HepG2 (cell line): ENCODE measurements at regions not wholly inside any gene's neighbourhood (a gene's known extent, or its start where the extent isn't known, plus 50 kb on each side); places are given as distances from the start of the nearest gene placed in this dataset.
A peak's percentile ranks its signal among the peaks of the same experiment; 100 is the strongest.

Experiments used
- ATAC-seq: fragments of 200-7000 bp; cut with Tn5 transposase; 3 replicates; pipeline ENCODE4 v1.9.1; 2020; ENCODE audit warnings: mild to moderate bottlenecking, moderate library complexity
- BruUV-seq: library from RNA; stranded (reverse); fragments of 400-500 nt; replicated peaks from 2 replicates; lab custom pipeline; 2021; lab: Mats Ljungman, UMichigan
- CTCF ChIA-PET: fragments of 300-600 bp; formaldehyde crosslinking; extraction: SDS; loops from one replicate; lab custom pipeline; 2021; ENCODE audit warnings: low total read pairs, inconsistent platforms, low intra/inter-chr PET ratio; lab: Yijun Ruan, JAX
- POLR2A ChIA-PET: fragments of 350-600 bp; sonication (Branson Sonifier 250); formaldehyde crosslinking; loops from one replicate; lab custom pipeline; 2020; ENCODE audit warnings: antibody characterized with exemption, inconsistent platforms; lab: Yijun Ruan, JAX
- DNase-seq: peaks from one replicate; pipeline ENCODE4 v3.0.0-alpha.2; 2015; ENCODE audit warnings: low spot score
- FAIRE-seq: peaks from 3 replicates; lab custom pipeline; 2011; peaks lifted over from hg19 to GRCh38; lab: Jason Lieb, UNC
- H2AFZ ChIP-seq: one replicate; pipeline ENCODE4 v1.6.1; 2011; ENCODE audit warnings: low read length, inconsistent platforms
- H3K27ac ChIP-seq: fragments of 300-600 bp; 3 replicates; pipeline ENCODE4 v1.8.0; 2011; ENCODE audit warnings: mixed run types, mild to moderate bottlenecking, mixed read lengths, low read length, inconsistent platforms; ENCODE audit not compliant: insufficient read depth; ENCODE audit errors: extremely low read length
- H3K27me3 ChIP-seq, 2 experiments: fragments of 200-600 bp in 1 of 2; 2 replicates in 1 of 2; 3 replicates in 1 of 2; pipeline versions ENCODE4 v1.6.0 to v1.8.0; 2011; ENCODE audit warnings: low read length in 2 of 2, mild to moderate bottlenecking in 2 of 2, moderate library complexity in 2 of 2, inconsistent platforms in 1 of 2; ENCODE audit not compliant: insufficient read depth in 2 of 2, control insufficient read depth in 1 of 2
- H3K36me3 ChIP-seq, 2 experiments: fragments of 200-600 bp in 1 of 2; replicated peaks in 1 of 2; 2 replicates in 1 of 2; 3 replicates in 1 of 2; pipeline versions ENCODE4 v1.5.1 to v1.8.0; 2011; ENCODE audit warnings: low read length in 2 of 2, inconsistent platforms in 1 of 2; ENCODE audit not compliant: insufficient read depth in 2 of 2, control insufficient read depth in 1 of 2
- H3K4me1 ChIP-seq: 2 replicates; pipeline ENCODE4 v1.5.1; 2012; ENCODE audit warnings: low read length, inconsistent platforms; ENCODE audit not compliant: insufficient read depth
- H3K4me2 ChIP-seq: 2 replicates; pipeline ENCODE4 v1.6.0; 2011; ENCODE audit warnings: low read depth, low read length, inconsistent platforms
- H3K4me3 ChIP-seq, 3 experiments: fragments of 200-600 bp in 1 of 3; sonication (generic), shearing (Covaris generic) in 1 of 3; replicated peaks in 1 of 3; 2 replicates each; pipeline ENCODE4 v1.5.1; 2011 to 2016; ENCODE audit warnings: low read length in 3 of 3, inconsistent platforms in 2 of 3, low read depth in 2 of 3, mild to moderate bottlenecking in 2 of 3, control low read depth in 1 of 3, mixed read lengths in 1 of 3; ENCODE audit not compliant: insufficient read depth in 1 of 3
- H3K79me2 ChIP-seq: one replicate; pipeline ENCODE4 v1.6.1; 2011; ENCODE audit warnings: low read length, inconsistent platforms; ENCODE audit not compliant: insufficient read depth
- H3K9ac ChIP-seq: 2 replicates; pipeline ENCODE4 v1.6.0; 2011; ENCODE audit warnings: mild to moderate bottlenecking, low read depth, low read length, inconsistent platforms; ENCODE audit not compliant: insufficient read depth
- H3K9me3 ChIP-seq: 2 replicates; pipeline ENCODE4 v1.5.1; 2012; ENCODE audit warnings: mild to moderate bottlenecking, low read length
- H4K20me1 ChIP-seq: 2 replicates; pipeline ENCODE4 v1.6.0; 2011; ENCODE audit warnings: inconsistent platforms, mild to moderate bottlenecking, low read length, moderate library complexity; ENCODE audit not compliant: insufficient read depth
- CEBPB ChIP-seq: IDR thresholded peaks from 2 replicates; pipeline ENCODE4 v1.6.1; 2011; ENCODE audit warnings: low read depth, low read length, improper control_type of control experiment, borderline replicate concordance
- ELF4 ChIP-seq: sonication (generic); formaldehyde crosslinking; IDR thresholded peaks from 2 replicates; pipeline ENCODE4 v1.5.0; 2020; ENCODE audit warnings: missing genetic modification reagents, mild to moderate bottlenecking, moderate library complexity, borderline replicate concordance
- PHF21A ChIP-seq: sonication (generic); formaldehyde crosslinking; IDR thresholded peaks from 2 replicates; pipeline ENCODE4 v1.5.0; 2020; ENCODE audit warnings: mild to moderate bottlenecking, missing genetic modification reagents
- RBM39 ChIP-seq: fragments of 200-400 bp; formaldehyde crosslinking; IDR thresholded peaks from one replicate; pipeline ENCODE4 v1.6.1; 2018; ENCODE audit warnings: antibody characterized with exemption, mild to moderate bottlenecking, low read depth, low read length; ENCODE audit not compliant: poor library complexity, severe bottlenecking
- TCF7L2 ChIP-seq: IDR thresholded peaks from 2 replicates; pipeline ENCODE4 v1.6.1; 2011; ENCODE audit warnings: mild to moderate bottlenecking, low read depth, low read length, moderate library complexity
- TEAD2 ChIP-seq: sonication (generic); formaldehyde crosslinking; IDR thresholded peaks from 2 replicates; pipeline ENCODE4 v1.9.0; 2021; ENCODE audit warnings: missing genetic modification reagents
- YEATS4 ChIP-seq: sonication (generic); formaldehyde crosslinking; IDR thresholded peaks from 2 replicates; pipeline ENCODE4 v1.4.0; 2020; ENCODE audit warnings: missing genetic modification reagents, borderline replicate concordance
- YY1 ChIP-seq: IDR thresholded peaks from 2 replicates; pipeline ENCODE4 v1.6.1; 2011; ENCODE audit warnings: low read length, low read depth, moderate library complexity, mild to moderate bottlenecking; ENCODE audit not compliant: insufficient read depth, insufficient replicate concordance
- ZBTB1 ChIP-seq: sonication (generic); formaldehyde crosslinking; IDR thresholded peaks from 2 replicates; pipeline ENCODE4 v1.4.0; 2020; ENCODE audit warnings: missing genetic modification reagents, borderline replicate concordance
- ZFP82 ChIP-seq: sonication (generic); formaldehyde crosslinking; IDR thresholded peaks from 2 replicates; pipeline ENCODE4 v1.5.1; 2020; ENCODE audit warnings: mild to moderate bottlenecking, missing genetic modification reagents, borderline replicate concordance
- ZNF362 ChIP-seq: sonication (generic); formaldehyde crosslinking; IDR thresholded peaks from 2 replicates; pipeline ENCODE4 v1.4.0; 2020; ENCODE audit warnings: missing genetic modification reagents, mild to moderate bottlenecking, borderline replicate concordance
- ZNF441 ChIP-seq: sonication (generic); formaldehyde crosslinking; IDR thresholded peaks from 2 replicates; pipeline ENCODE4 v1.7.0; 2021; ENCODE audit warnings: missing genetic modification reagents, borderline replicate concordance
- ZNF446 ChIP-seq: sonication (generic); formaldehyde crosslinking; IDR thresholded peaks from 2 replicates; pipeline ENCODE4 v1.5.0; 2020; ENCODE audit warnings: mild to moderate bottlenecking, missing genetic modification reagents
- ZNF570 ChIP-seq: sonication (generic); formaldehyde crosslinking; IDR thresholded peaks from 2 replicates; pipeline ENCODE4 v1.4.0; 2020; ENCODE audit warnings: mild to moderate bottlenecking, missing genetic modification reagents, borderline replicate concordance
- ZNF766 ChIP-seq: sonication (generic); formaldehyde crosslinking; IDR thresholded peaks from 2 replicates; pipeline ENCODE4 v1.5.0; 2020; ENCODE audit warnings: missing genetic modification reagents, borderline replicate concordance
- WGBS: methylation state at CpG from one replicate; pipeline ENCODE4 v1.1.6; 2017; ENCODE audit warnings: low lambda C conversion rate; 5-methylcytosine and 5-hydroxymethylcytosine counted together
- in situ Hi-C: cut with HindIII; loops from 2 replicates; pipeline ENCODE4 v1.10.0; 2017; ENCODE audit warnings: low pct_unique_long_range_greater_than_20kb; ENCODE audit not compliant: extremely low pct_ligation_motif_present
- intact Hi-C: fragments of 100-400 bp; cut with micrococcal nuclease; formaldehyde crosslinking; loops from one replicate; pipeline ENCODE4 v1.10.0; 2022; ENCODE audit not compliant: unreplicated experiment
- TF ChIP-seq, protein P1 (sequence below): IDR thresholded peaks from 2 replicates; pipeline ENCODE4 v1.6.1; 2016; ENCODE audit warnings: mild to moderate bottlenecking
- TF ChIP-seq, protein P2 (sequence below): sonication (generic); formaldehyde crosslinking; IDR thresholded peaks from 2 replicates; pipeline ENCODE4 v1.5.0; 2020; ENCODE audit warnings: missing genetic modification reagents

- H3K36me3 ChIP-seq: no peaks in the 10 kb centered on the region
- H3K4me3 ChIP-seq: no peak overlapping the region
- no peaks in the 10 kb centered on the region for H3K79me2 ChIP-seq
- CTCF ChIA-PET: no interaction called here
- DNase-seq (no peak), ATAC-seq (no peak), FAIRE-seq (no peak)
- no peak overlapping the region for H3K4me2 ChIP-seq
- H3K27me3 ChIP-seq: no peaks in the 10 kb centered on the region
- no peak overlapping the region for H3K27ac ChIP-seq
- H3K9me3 ChIP-seq: no peaks in the 10 kb centered on the region
- TF ChIP-seq PHF21A (no peak), CEBPB (peak; percentile 68; the same call in 1 of the 2 replicates), ZFP82 (CRISPR knock-in tag) (no peak)
- WGBS: 56% methylated on average over 2 of the region's 2 CpGs
- no peaks in the 10 kb centered on the region for H3K4me1 ChIP-seq
- H3K9ac ChIP-seq: no peak overlapping the region
- H2AFZ ChIP-seq: no peak overlapping the region
- H4K20me1 ChIP-seq: no peaks in the 10 kb centered on the region
- no TSS peak for BruUV-seq
- POLR2A ChIA-PET: no interaction called here
- in situ Hi-C loops (no loop called here), intact Hi-C loops (no loop called here)
These were observed 818.5 kb upstream of the ROBO1 start for GRCh38 chr3:80586338-80586737.

DNA sequence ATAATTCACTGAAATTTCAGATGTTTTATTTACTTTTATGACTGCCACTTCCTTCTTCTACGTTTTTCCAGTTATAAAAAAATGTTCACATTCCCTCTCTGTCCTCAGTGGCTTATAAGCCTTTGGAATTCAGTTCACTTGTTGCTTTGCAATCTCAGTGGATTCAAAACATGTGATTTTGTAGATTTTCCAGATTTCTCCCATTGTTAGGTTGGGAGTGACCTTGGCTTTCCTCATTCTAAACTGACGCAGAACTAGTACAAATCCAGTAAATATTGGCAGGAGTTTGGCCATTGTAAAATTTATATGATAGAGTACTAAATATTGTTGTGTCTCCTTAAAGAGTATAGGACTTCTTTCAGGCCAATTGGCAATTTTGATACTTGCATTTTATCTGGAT lies 812.3 kb upstream of the ROBO1 start:
- BruUV-seq: no TSS peak
- Histone ChIP-seq H4K20me1 (no peaks in the 10 kb centered on the region), H3K4me1 (no peaks in the 10 kb centered on the region), H3K79me2 (no peaks in the 10 kb centered on the region), H3K27ac (no peak overlapping the region), H3K36me3 (no peaks in the 10 kb centered on the region), H3K4me2 (no peak overlapping the region), H2AFZ (no peak overlapping the region), H3K9me3 (no peaks in the 10 kb centered on the region), H3K9ac (no peak overlapping the region), H3K27me3 (no peaks in the 10 kb centered on the region), H3K4me3 (no peak overlapping the region)
- TF ChIP-seq TEAD2 (CRISPR knock-in tag): no peak
- no peak for TF ChIP-seq TCF7L2
- TF ChIP-seq RBM39: no peak
- TF ChIP-seq ZNF441 (CRISPR knock-in tag): no peak
- no peak for TF ChIP-seq ZNF362 (CRISPR knock-in tag)
- TF ChIP-seq ZNF446 (CRISPR knock-in tag): no peak
- TF ChIP-seq YEATS4 (CRISPR knock-in tag): no peak
- no peak for TF ChIP-seq ZBTB1 (CRISPR knock-in tag)
- TF ChIP-seq, protein P1, sequence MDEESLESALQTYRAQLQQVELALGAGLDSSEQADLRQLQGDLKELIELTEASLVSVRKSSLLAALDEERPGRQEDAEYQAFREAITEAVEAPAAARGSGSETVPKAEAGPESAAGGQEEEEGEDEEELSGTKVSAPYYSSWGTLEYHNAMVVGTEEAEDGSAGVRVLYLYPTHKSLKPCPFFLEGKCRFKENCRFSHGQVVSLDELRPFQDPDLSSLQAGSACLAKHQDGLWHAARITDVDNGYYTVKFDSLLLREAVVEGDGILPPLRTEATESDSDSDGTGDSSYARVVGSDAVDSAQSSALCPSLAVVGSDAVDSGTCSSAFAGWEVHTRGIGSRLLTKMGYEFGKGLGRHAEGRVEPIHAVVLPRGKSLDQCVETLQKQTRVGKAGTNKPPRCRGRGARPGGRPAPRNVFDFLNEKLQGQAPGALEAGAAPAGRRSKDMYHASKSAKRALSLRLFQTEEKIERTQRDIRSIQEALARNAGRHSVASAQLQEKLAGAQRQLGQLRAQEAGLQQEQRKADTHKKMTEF (CRISPR knock-in tag): no peak
- no peak for TF ChIP-seq ELF4 (CRISPR knock-in tag)
- TF ChIP-seq YY1: no peak
- TF ChIP-seq ZNF766: no peak
- TF ChIP-seq, protein P2, sequence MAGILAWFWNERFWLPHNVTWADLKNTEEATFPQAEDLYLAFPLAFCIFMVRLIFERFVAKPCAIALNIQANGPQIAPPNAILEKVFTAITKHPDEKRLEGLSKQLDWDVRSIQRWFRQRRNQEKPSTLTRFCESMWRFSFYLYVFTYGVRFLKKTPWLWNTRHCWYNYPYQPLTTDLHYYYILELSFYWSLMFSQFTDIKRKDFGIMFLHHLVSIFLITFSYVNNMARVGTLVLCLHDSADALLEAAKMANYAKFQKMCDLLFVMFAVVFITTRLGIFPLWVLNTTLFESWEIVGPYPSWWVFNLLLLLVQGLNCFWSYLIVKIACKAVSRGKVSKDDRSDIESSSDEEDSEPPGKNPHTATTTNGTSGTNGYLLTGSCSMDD (CRISPR knock-in tag): no peak
- no peak for TF ChIP-seq ZNF570 (CRISPR knock-in tag)
- POLR2A ChIA-PET: no interaction called here
- intact Hi-C loops: no loop called here
- no peak for DNase-seq
- no peak for FAIRE-seq
- ATAC-seq: no peak
- in situ Hi-C loops: no loop called here
- CTCF ChIA-PET: no interaction called here
- WGBS: 0% methylated on average over 2 of the region's 2 CpGs
